ENCODE measurements at regions not wholly inside any gene's neighbourhood (a gene's known extent, or its start where the extent isn't known, plus 50 kb on each side); places are given as distances from the start of the nearest gene placed in this dataset.
A peak's percentile ranks its signal among the peaks of the same experiment; 100 is the strongest.

- peak; percentile 72; the same call in 1 of the 2 replicates for TF ChIP-seq NR0B2 (CRISPR knock-in tag; IDR thresholded peaks at IDR 0.05)
- no peak; the same call in 1 of the 2 replicates for TF ChIP-seq GZF1 (CRISPR knock-in tag; IDR thresholded peaks at IDR 0.05)
- TF ChIP-seq ERF (CRISPR knock-in tag; IDR thresholded peaks at IDR 0.05): peak; percentile 79
- TF ChIP-seq NCOA5 (CRISPR knock-in tag; IDR thresholded peaks at IDR 0.05): no peak
- TF ChIP-seq ZNF264 (CRISPR knock-in tag; IDR thresholded peaks at IDR 0.05): peak; percentile 86; the same call in 1 of the 2 replicates
- TF ChIP-seq ZNF33A (CRISPR knock-in tag; IDR thresholded peaks at IDR 0.05; ENCODE audit: borderline replicate concordance): no peak
- TF ChIP-seq MIER3 (CRISPR knock-in tag; IDR thresholded peaks at IDR 0.05; ENCODE audit: borderline replicate concordance): 0 out of 2 replicates have a peak, but pooled peaks have one; percentile 70
- TF ChIP-seq HOXA7 (CRISPR knock-in tag; IDR thresholded peaks at IDR 0.05): no peak
- no peak for TF ChIP-seq MBNL3 (CRISPR knock-in tag; conservative IDR thresholded peaks at IDR 0.05)
- TF ChIP-seq MEIS1 (CRISPR knock-in tag; IDR thresholded peaks at IDR 0.05; ENCODE audit: borderline replicate concordance): peak; percentile 99
- TF ChIP-seq GPBP1L1 (CRISPR knock-in tag; IDR thresholded peaks at IDR 0.05): no peak
- TF ChIP-seq POGZ (CRISPR knock-in tag; IDR thresholded peaks at IDR 0.05): peak; percentile 91
- no peak for TF ChIP-seq ATM (IDR thresholded peaks at IDR 0.05; ENCODE audit: borderline replicate concordance)
- TF ChIP-seq RFX1 (IDR thresholded peaks at IDR 0.05): no peak
- peak; percentile 99 for TF ChIP-seq MEIS2 (CRISPR knock-in tag; IDR thresholded peaks at IDR 0.05)
- TF ChIP-seq ZFP41 (CRISPR knock-in tag; IDR thresholded peaks at IDR 0.05; ENCODE audit: borderline replicate concordance): peak; percentile 83; the same call in 1 of the 2 replicates
- no peak for TF ChIP-seq IKZF1 (IDR thresholded peaks at IDR 0.05)
- TF ChIP-seq PCBP2 (optimal IDR thresholded peaks at IDR 0.05; ENCODE audit: low read depth, low read length, poor library complexity, severe bottlenecking): no peak
- no peak for TF ChIP-seq PBX3 (CRISPR knock-in tag; IDR thresholded peaks at IDR 0.05; ENCODE audit: borderline replicate concordance)
- TF ChIP-seq ZNF841 (CRISPR knock-in tag; IDR thresholded peaks at IDR 0.05; ENCODE audit: borderline replicate concordance): 0 out of 2 replicates have a peak, but pooled peaks have one; percentile 42
- TF ChIP-seq ZKSCAN1 (IDR thresholded peaks at IDR 0.05; ENCODE audit: low read length): 0 out of 2 replicates have a peak, but pooled peaks have one; percentile 47
- no peak for TF ChIP-seq HES4 (CRISPR knock-in tag; IDR thresholded peaks at IDR 0.05; ENCODE audit: borderline replicate concordance)
- peak; percentile 90; the same call in 1 of the 2 replicates for TF ChIP-seq ZBTB4 (CRISPR knock-in tag; IDR thresholded peaks at IDR 0.05; ENCODE audit: borderline replicate concordance)
- 0 out of 2 replicates have a peak, but pooled peaks have one; percentile 65 for TF ChIP-seq MYNN (CRISPR knock-in tag; IDR thresholded peaks at IDR 0.05; ENCODE audit: low read depth)
- no peak for TF ChIP-seq FOXA1 (IDR thresholded peaks at IDR 0.05)
- peak; percentile 58; the same call in 1 of the 2 replicates for TF ChIP-seq FOXA1 (CRISPR knock-in tag; IDR thresholded peaks at IDR 0.05)
These were observed 189.4 kb upstream of the GLI2 start (continued) for GRCh38 chr2:120546048-120546864.
